K562 (cell line): ENCODE measurements at regions not wholly inside any gene's neighbourhood (a gene's known extent, or its start where the extent isn't known, plus 50 kb on each side); places are given as distances from the start of the nearest gene placed in this dataset.

Source experiments
- ATAC-seq: fragments of 200-7000 bp; cut with Tn5 transposase; 3 replicates; pipeline ENCODE4 v1.9.1; 2020; ENCODE audit warnings: moderate library complexity
- BruUV-seq: library from RNA; stranded (reverse); fragments of 400-500 nt; replicated peaks from 2 replicates; lab custom pipeline; 2021; lab: Mats Ljungman, UMichigan
- CTCF ChIA-PET: fragments of 300-600 bp; formaldehyde crosslinking; extraction: SDS; loops from one replicate; lab custom pipeline; 2021; ENCODE audit warnings: low intra/inter-chr PET ratio; lab: Yijun Ruan, JAX
- POLR2A ChIA-PET: fragments of 300-600, 350-650 bp; sonication (Branson Sonifier 250); formaldehyde crosslinking; extraction: SDS; loops from one replicate; lab custom pipeline; 2021; ENCODE audit warnings: antibody characterized with exemption, inconsistent platforms; lab: Yijun Ruan, JAX
- DNase-seq, 4 experiments: peaks; one replicate each; pipeline versions ENCODE4 v3.0.0 to v3.0.0-alpha.2; 2011 to 2018; ENCODE audit warnings: low spot score in 3 of 4, mixed read lengths in 3 of 4; ENCODE audit errors: extremely low read depth in 1 of 4
- FAIRE-seq: peaks from 2 replicates; lab custom pipeline; 2011; peaks lifted over from hg19 to GRCh38; lab: Jason Lieb, UNC
- H2AFZ ChIP-seq: 2 replicates; pipeline ENCODE4 v1.6.0; 2011; ENCODE audit warnings: low read depth, low read length, control low read depth, inconsistent platforms
- H3K27ac ChIP-seq: fragments of 200-600 bp; 3 replicates; pipeline ENCODE4 v1.8.0; 2011; ENCODE audit warnings: low read depth, mild to moderate bottlenecking, control low read depth, inconsistent platforms, low read length, moderate library complexity, mixed read lengths; ENCODE audit errors: extremely low read depth
- H3K27me3 ChIP-seq, 2 experiments: fragments of 300-600 bp in 1 of 2; 2 replicates in 1 of 2; 3 replicates in 1 of 2; pipeline versions ENCODE4 v1.6.0 to v1.8.0; 2011; ENCODE audit warnings: inconsistent platforms in 2 of 2, low read length in 2 of 2, mild to moderate bottlenecking in 1 of 2, mixed read lengths in 1 of 2, moderate library complexity in 1 of 2; ENCODE audit not compliant: control insufficient read depth in 2 of 2, insufficient read depth in 2 of 2
- H3K36me3 ChIP-seq: fragments of 300-600 bp; 3 replicates; pipeline ENCODE4 v1.8.0; 2011; ENCODE audit warnings: mild to moderate bottlenecking, low read length, inconsistent platforms; ENCODE audit not compliant: control insufficient read depth, insufficient read depth
- H3K4me1 ChIP-seq, 2 experiments: fragments of 200-600 bp in 1 of 2; replicated peaks in 1 of 2; 2 replicates in 1 of 2; 3 replicates in 1 of 2; pipeline versions ENCODE4 v1.5.1 to v1.8.0; 2011; ENCODE audit warnings: inconsistent platforms in 2 of 2, low read length in 2 of 2, mild to moderate bottlenecking in 1 of 2, mixed read lengths in 1 of 2, moderate library complexity in 1 of 2; ENCODE audit not compliant: control insufficient read depth in 2 of 2, insufficient read depth in 2 of 2
- H3K4me2 ChIP-seq: 2 replicates; pipeline ENCODE4 v1.6.1; 2011; ENCODE audit warnings: low read length, control low read depth, inconsistent platforms, mixed read lengths; ENCODE audit not compliant: insufficient read depth
- H3K4me3 ChIP-seq: fragments of 200-600 bp; sonication (generic), shearing (Covaris generic); 2 replicates; pipeline ENCODE4 v1.5.1; 2016; ENCODE audit warnings: control low read depth, inconsistent platforms
- H3K79me2 ChIP-seq: fragments of 200-600 bp; 3 replicates; pipeline ENCODE4 v1.8.0; 2011; ENCODE audit warnings: low read length, inconsistent platforms; ENCODE audit not compliant: control insufficient read depth, insufficient read depth
- H3K9ac ChIP-seq, 2 experiments: 2 replicates each; pipeline versions ENCODE4 v1.6.0 to v1.6.1; 2011; ENCODE audit warnings: low read depth in 2 of 2, low read length in 2 of 2, control low read depth in 1 of 2, inconsistent platforms in 1 of 2, mild to moderate bottlenecking in 1 of 2, mixed read lengths in 1 of 2; ENCODE audit not compliant: insufficient read depth in 1 of 2
- H3K9me1 ChIP-seq: one replicate; pipeline ENCODE4 v1.6.0; 2011; ENCODE audit warnings: inconsistent platforms, mild to moderate bottlenecking, low read length, moderate library complexity; ENCODE audit not compliant: control insufficient read depth, insufficient read depth
- H3K9me3 ChIP-seq: replicated peaks from 2 replicates; pipeline ENCODE4 v1.5.1; 2011; ENCODE audit warnings: low read depth, low read length, inconsistent platforms; ENCODE audit not compliant: control insufficient read depth, insufficient read depth
- H4K20me1 ChIP-seq: replicated peaks from 2 replicates; pipeline ENCODE4 v1.6.1; 2011; ENCODE audit warnings: low read length, inconsistent platforms, mixed read lengths; ENCODE audit not compliant: control insufficient read depth, insufficient read depth
- ARHGAP35 ChIP-seq: fragments of 450-650 bp; IDR thresholded peaks from 2 replicates; pipeline ENCODE4 v1.6.1; 2018; ENCODE audit not compliant: partially characterized antibody
- BCL6 ChIP-seq: fragments of 250-450 bp; sonication (Bioruptor Pico); IDR thresholded peaks from 2 replicates; pipeline ENCODE4 v1.4.0; 2020
- CBFA2T2 ChIP-seq: fragments of 450-650 bp; conservative IDR thresholded peaks from 2 replicates; pipeline ENCODE4 v1.6.1; 2017; ENCODE audit warnings: mild to moderate bottlenecking
- COPS2 ChIP-seq: fragments of 450-650 bp; conservative IDR thresholded peaks from 2 replicates; pipeline ENCODE4 v1.6.1; 2016; ENCODE audit warnings: mild to moderate bottlenecking, moderate library complexity
- FOXJ3 ChIP-seq: sonication (generic); formaldehyde crosslinking; IDR thresholded peaks from 2 replicates; pipeline ENCODE4 v1.4.0; 2020; ENCODE audit warnings: mild to moderate bottlenecking, missing genetic modification reagents
- GTF2F1 ChIP-seq: IDR thresholded peaks from 2 replicates; pipeline ENCODE4 v1.6.1; 2011; ENCODE audit warnings: low read depth, low read length, improper control_type of control experiment
- HDAC1 ChIP-seq, 2 experiments: fragments of 450-650 bp; IDR thresholded peaks; 2 replicates each; pipeline ENCODE4 v1.6.1; 2016 to 2017; ENCODE audit warnings: inconsistent platforms in 1 of 2, mild to moderate bottlenecking in 1 of 2, moderate library complexity in 1 of 2
- KLF10 ChIP-seq: fragments of 250-450 bp; sonication (Bioruptor Pico); IDR thresholded peaks from 2 replicates; pipeline ENCODE4 v1.6.1; 2021; ENCODE audit warnings: matching md5 sums
- LARP7 ChIP-seq: fragments of 450-650 bp; IDR thresholded peaks from 2 replicates; pipeline ENCODE4 v1.6.1; 2016
- LEF1 ChIP-seq: fragments of 450-650 bp; IDR thresholded peaks from 2 replicates; pipeline ENCODE4 v1.6.1; 2016; ENCODE audit warnings: mild to moderate bottlenecking
- TEAD1 ChIP-seq, 2 experiments: fragments of 450-650 bp in 1 of 2; sonication (generic) in 1 of 2; formaldehyde crosslinking; IDR thresholded peaks; 2 replicates each; pipeline versions ENCODE4 v1.4.0 to v1.8.0; 2020 to 2022; ENCODE audit warnings: mild to moderate bottlenecking in 2 of 2, missing genetic modification reagents in 1 of 2
- ZFPM2 ChIP-seq: fragments of 250-450 bp; sonication (Bioruptor Pico); IDR thresholded peaks from 2 replicates; pipeline ENCODE4 v1.5.1; 2022; ENCODE audit warnings: mild to moderate bottlenecking
- ZNF354B ChIP-seq: fragments of 250-450 bp; sonication (Bioruptor Pico); IDR thresholded peaks from 2 replicates; pipeline ENCODE4 v1.4.0; 2020
- WGBS: fragments of 100-300 bp; shearing (Covaris generic); methylation state at CpG from one replicate; pipeline ENCODE4 v1.1.6; 2016; ENCODE audit warnings: low coverage, mixed read lengths; ENCODE audit not compliant: insufficient coverage; ENCODE audit errors: missing lambda C conversion rate; 5-methylcytosine and 5-hydroxymethylcytosine counted together
- in situ Hi-C: fragments of 300-500 bp; cut with MboI; formaldehyde crosslinking; loops from 4 replicates; pipeline ENCODE4 v1.15.0; 2018; ENCODE audit warnings: inconsistent platforms, mixed read lengths
- intact Hi-C: fragments of 100-400 bp; cut with micrococcal nuclease; formaldehyde crosslinking; loops from 2 replicates; pipeline ENCODE4 v1.14.2; 2022
- TF ChIP-seq, protein P1 (sequence below): sonication (generic); formaldehyde crosslinking; IDR thresholded peaks from 2 replicates; pipeline ENCODE4 v1.8.0; 2023; ENCODE audit warnings: mild to moderate bottlenecking, missing genetic modification reagents
- TF ChIP-seq, protein P2 (sequence below): fragments of 450-650 bp; conservative IDR thresholded peaks from 2 replicates; pipeline ENCODE4 v1.6.1; 2016; ENCODE audit warnings: missing genetic modification characterization, low read depth, mild to moderate bottlenecking, control low read depth, missing compliant biosample characterization
- TF ChIP-seq, protein P3 (sequence below): fragments of 250-450 bp; sonication (Bioruptor Pico); IDR thresholded peaks from 2 replicates; pipeline ENCODE4 v1.5.0; 2020; ENCODE audit warnings: mild to moderate bottlenecking, borderline replicate concordance
- TF ChIP-seq, protein P4 (sequence below): fragments of 250-450 bp; sonication (Bioruptor Pico); IDR thresholded peaks from 2 replicates; pipeline ENCODE4 v1.5.0; 2021
- TF ChIP-seq, protein P5 (sequence below): fragments of 250-450 bp; sonication (Bioruptor Pico); IDR thresholded peaks from 2 replicates; pipeline ENCODE4 v1.5.0; 2021

DNA sequence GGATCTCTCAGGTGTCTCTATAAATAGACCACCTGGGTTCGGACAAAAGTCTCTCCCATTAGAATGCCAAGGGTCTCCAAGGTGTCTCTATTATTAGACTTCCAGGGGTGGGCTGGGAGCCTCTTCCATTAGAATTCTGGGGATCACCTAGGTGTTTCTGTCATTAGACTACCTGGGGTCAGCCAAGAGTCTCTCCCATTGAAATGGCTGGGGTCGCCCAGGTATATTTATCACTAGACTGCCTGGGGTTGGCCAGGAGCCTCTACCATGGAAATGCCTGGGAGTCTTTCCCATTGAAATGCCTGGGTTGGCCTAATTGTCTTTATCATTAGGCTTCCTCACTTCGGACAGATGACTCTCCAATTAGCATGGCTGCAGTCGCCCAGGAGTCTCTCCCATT, 1565.5 kb downstream of the UQCRFS1 start (continued):
- TF ChIP-seq, protein P1, sequence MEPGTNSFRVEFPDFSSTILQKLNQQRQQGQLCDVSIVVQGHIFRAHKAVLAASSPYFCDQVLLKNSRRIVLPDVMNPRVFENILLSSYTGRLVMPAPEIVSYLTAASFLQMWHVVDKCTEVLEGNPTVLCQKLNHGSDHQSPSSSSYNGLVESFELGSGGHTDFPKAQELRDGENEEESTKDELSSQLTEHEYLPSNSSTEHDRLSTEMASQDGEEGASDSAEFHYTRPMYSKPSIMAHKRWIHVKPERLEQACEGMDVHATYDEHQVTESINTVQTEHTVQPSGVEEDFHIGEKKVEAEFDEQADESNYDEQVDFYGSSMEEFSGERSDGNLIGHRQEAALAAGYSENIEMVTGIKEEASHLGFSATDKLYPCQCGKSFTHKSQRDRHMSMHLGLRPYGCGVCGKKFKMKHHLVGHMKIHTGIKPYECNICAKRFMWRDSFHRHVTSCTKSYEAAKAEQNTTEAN (CRISPR knock-in tag) = no peak
- TF ChIP-seq LEF1 (no peak), TEAD1 (CRISPR knock-in tag; IDR thresholded peaks at IDR 0.05) (no peak)
- TF ChIP-seq, protein P2, sequence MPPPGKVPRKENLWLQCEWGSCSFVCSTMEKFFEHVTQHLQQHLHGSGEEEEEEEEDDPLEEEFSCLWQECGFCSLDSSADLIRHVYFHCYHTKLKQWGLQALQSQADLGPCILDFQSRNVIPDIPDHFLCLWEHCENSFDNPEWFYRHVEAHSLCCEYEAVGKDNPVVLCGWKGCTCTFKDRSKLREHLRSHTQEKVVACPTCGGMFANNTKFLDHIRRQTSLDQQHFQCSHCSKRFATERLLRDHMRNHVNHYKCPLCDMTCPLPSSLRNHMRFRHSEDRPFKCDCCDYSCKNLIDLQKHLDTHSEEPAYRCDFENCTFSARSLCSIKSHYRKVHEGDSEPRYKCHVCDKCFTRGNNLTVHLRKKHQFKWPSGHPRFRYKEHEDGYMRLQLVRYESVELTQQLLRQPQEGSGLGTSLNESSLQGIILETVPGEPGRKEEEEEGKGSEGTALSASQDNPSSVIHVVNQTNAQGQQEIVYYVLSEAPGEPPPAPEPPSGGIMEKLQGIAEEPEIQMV (tag) = no peak
- TF ChIP-seq, protein P3, sequence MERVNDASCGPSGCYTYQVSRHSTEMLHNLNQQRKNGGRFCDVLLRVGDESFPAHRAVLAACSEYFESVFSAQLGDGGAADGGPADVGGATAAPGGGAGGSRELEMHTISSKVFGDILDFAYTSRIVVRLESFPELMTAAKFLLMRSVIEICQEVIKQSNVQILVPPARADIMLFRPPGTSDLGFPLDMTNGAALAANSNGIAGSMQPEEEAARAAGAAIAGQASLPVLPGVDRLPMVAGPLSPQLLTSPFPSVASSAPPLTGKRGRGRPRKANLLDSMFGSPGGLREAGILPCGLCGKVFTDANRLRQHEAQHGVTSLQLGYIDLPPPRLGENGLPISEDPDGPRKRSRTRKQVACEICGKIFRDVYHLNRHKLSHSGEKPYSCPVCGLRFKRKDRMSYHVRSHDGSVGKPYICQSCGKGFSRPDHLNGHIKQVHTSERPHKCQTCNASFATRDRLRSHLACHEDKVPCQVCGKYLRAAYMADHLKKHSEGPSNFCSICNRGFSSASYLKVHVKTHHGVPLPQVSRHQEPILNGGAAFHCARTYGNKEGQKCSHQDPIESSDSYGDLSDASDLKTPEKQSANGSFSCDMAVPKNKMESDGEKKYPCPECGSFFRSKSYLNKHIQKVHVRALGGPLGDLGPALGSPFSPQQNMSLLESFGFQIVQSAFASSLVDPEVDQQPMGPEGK (CRISPR knock-in tag) = no peak

DNA sequence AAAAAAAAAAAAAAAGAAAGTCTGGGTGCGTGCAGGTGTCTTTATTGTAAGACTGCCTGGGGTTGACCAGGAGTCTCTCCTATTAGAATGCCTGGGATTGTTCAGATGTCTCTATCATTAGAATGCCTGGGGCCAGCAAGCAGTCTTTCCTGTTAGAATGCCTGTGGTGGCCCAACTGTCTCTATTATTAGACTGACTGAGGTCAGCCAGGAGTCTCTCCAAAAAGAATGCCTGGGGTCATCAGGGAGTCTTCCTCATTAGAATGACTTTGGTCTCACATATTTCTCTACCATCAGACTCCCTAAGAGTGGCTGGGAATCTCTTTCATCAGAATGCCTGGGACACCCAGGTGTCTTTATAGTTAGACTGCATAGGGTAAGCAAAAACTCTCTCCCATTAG, 1577.5 kb downstream of the UQCRFS1 start:
- Histone ChIP-seq H3K4me3 (no peak overlapping the region), H3K79me2 (no peaks in the 10 kb centered on the region), H4K20me1 (no peaks in the 10 kb centered on the region), H3K9ac (no peak overlapping the region), H3K27me3 (no peaks in the 10 kb centered on the region), H3K27ac (no peak overlapping the region), H3K4me2 (no peak overlapping the region), H3K4me1 (no peaks in the 10 kb centered on the region), H3K9me3 (no peaks in the 10 kb centered on the region), H3K9me1 (no peaks in the 10 kb centered on the region), H2AFZ (no peak overlapping the region), H3K36me3 (no peaks in the 10 kb centered on the region)
- in situ Hi-C loops = no loop called here
- ChIA-PET POLR2A (no interaction called here), CTCF (no interaction called here)
- FAIRE-seq (no peak), ATAC-seq (no peak), DNase-seq (no peak)
- intact Hi-C loops = no loop called here
- BruUV-seq = no TSS peak
- no CpG with 5 or more reads among the region's 1 CpG for WGBS
- TF ChIP-seq ARHGAP35 (no peak), LARP7 (no peak), ZNF354B (CRISPR knock-in tag) (no peak), FOXJ3 (CRISPR knock-in tag) (no peak), COPS2 (no peak), KLF10 (CRISPR knock-in tag) (no peak), CBFA2T2 (no peak), BCL6 (no peak), HDAC1 (IDR thresholded peaks at IDR 0.05) (no peak), GTF2F1 (no peak), ZFPM2 (CRISPR knock-in tag) (no peak)
- TF ChIP-seq, protein P4, sequence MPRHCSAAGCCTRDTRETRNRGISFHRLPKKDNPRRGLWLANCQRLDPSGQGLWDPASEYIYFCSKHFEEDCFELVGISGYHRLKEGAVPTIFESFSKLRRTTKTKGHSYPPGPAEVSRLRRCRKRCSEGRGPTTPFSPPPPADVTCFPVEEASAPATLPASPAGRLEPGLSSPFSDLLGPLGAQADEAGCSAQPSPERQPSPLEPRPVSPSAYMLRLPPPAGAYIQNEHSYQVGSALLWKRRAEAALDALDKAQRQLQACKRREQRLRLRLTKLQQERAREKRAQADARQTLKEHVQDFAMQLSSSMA (CRISPR knock-in tag) = no peak
- TF ChIP-seq, protein P5, sequence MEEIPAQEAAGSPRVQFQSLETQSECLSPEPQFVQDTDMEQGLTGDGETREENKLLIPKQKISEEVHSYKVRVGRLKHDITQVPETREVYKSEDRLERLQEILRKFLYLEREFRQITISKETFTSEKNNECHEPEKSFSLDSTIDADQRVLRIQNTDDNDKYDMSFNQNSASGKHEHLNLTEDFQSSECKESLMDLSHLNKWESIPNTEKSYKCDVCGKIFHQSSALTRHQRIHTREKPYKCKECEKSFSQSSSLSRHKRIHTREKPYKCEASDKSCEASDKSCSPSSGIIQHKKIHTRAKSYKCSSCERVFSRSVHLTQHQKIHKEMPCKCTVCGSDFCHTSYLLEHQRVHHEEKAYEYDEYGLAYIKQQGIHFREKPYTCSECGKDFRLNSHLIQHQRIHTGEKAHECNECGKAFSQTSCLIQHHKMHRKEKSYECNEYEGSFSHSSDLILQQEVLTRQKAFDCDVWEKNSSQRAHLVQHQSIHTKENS (CRISPR knock-in tag) = no peak
